ENCODE measurements at regions not wholly inside any gene's neighbourhood (a gene's known extent, or its start where the extent isn't known, plus 50 kb on each side); places are given as distances from the start of the nearest gene placed in this dataset.

- no peak for DNase-seq
Measured at GRCh38 chr17:68737761-68738443, 136.7 kb upstream of the FAM20A start.

- no peak for DNase-seq
Measured at GRCh38 chr17:68734931-68735330, 133.8 kb upstream of the FAM20A start.

- DNase-seq: no peak
Measured at GRCh38 chr17:68734187-68734900, 133.2 kb upstream of the FAM20A start.

GRCh38 chr17:68733241-68734176 lies 132.3 kb upstream of the FAM20A start:
- DNase-seq: no peak

GRCh38 chr17:68732301-68732749 lies 131.2 kb upstream of the FAM20A start:
- no peak for DNase-seq

- no peak for DNase-seq
Measured at GRCh38 chr17:68731465-68731864, 130.3 kb upstream of the FAM20A start.

GRCh38 chr17:68719431-68719830 lies 118.3 kb upstream of the FAM20A start:
- no peak for DNase-seq

GRCh38 chr17:68718926-68719325 lies 117.8 kb upstream of the FAM20A start:
- DNase-seq: no peak

GRCh38 chr17:68718465-68718864 lies 117.3 kb upstream of the FAM20A start:
- no peak for DNase-seq

- no peak for DNase-seq
Measured at GRCh38 chr17:68714676-68715075, 113.5 kb upstream of the FAM20A start.

- DNase-seq: no peak
Measured at GRCh38 chr17:68711858-68712257, 110.7 kb upstream of the FAM20A start.

GRCh38 chr17:68710976-68711375 lies 109.8 kb upstream of the FAM20A start:
- no peak for DNase-seq

GRCh38 chr17:68710035-68710780 lies 109.0 kb upstream of the FAM20A start:
- DNase-seq: no peak

GRCh38 chr17:68709461-68709860 lies 108.3 kb upstream of the FAM20A start:
- no peak for DNase-seq

- DNase-seq: no peak
Measured at GRCh38 chr17:68707031-68707430, 105.9 kb upstream of the FAM20A start.

GRCh38 chr17:68706356-68706920 lies 105.3 kb upstream of the FAM20A start:
- DNase-seq: no peak

GRCh38 chr17:68705714-68706076 lies 104.5 kb upstream of the FAM20A start:
- no peak for DNase-seq

GRCh38 chr17:68704871-68705713 lies 103.9 kb upstream of the FAM20A start:
- no peak for DNase-seq

GRCh38 chr17:68701046-68701445 lies 99.9 kb upstream of the FAM20A start:
- no peak for DNase-seq

GRCh38 chr17:68700421-68700820 lies 99.3 kb upstream of the FAM20A start:
- DNase-seq: no peak

GRCh38 chr17:68699936-68700335 lies 98.8 kb upstream of the FAM20A start:
- DNase-seq: no peak

Measured in CD4-positive, alpha-beta T cell treated with Interleukin-17A for 4 hours (primary cell).